ENCODE measurements at regions not wholly inside any gene's neighbourhood (a gene's known extent, or its start where the extent isn't known, plus 50 kb on each side); places are given as distances from the start of the nearest gene placed in this dataset.
"Not testable (repeated sequence)": the region's sequence is repeated elsewhere in the genome, so short reads cannot be mapped to it uniquely, and the experiment has no call there.

DNA sequence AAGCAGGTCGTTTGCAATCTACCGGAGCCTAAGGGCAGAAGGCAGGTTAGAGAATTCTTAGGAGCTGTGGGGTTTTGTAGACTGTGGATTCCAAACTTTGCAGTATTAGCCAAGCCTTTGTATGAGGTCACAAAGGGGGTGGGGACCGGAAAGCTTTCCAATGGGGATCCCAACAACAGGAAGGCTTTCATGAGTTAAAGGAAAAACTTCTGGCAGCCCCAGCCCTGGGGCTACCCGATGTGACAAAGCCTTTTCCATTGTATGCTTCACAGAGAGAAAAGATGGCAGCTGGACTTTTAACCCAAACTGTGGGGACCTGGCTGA is 199.2 kb upstream of the PZP start:
- FAIRE-seq; H2AK5ac ChIP-seq (ENCODE audit: low read depth, low read length); H2BK5ac ChIP-seq (ENCODE audit: low read depth, low read length); H3K18ac ChIP-seq (ENCODE audit: extremely low read depth, low read length); H3K9ac ChIP-seq (replicated peaks in 1 of 4; ENCODE audit: extremely low read depth in 1 of 4, low read depth in 3 of 4, low read length in 3 of 4); H3K56ac ChIP-seq (replicated peaks; ENCODE audit: insufficient read length, low read depth, low read length); H2BK12ac ChIP-seq (ENCODE audit: low read depth, low read length); H2BK15ac ChIP-seq (ENCODE audit: low read length); H3K79me2 ChIP-seq (ENCODE audit: control insufficient read depth in 1 of 2, insufficient read depth in 2 of 2, low read length in 2 of 2); H4K5ac ChIP-seq (ENCODE audit: insufficient read length, low read depth, low read length); H3K9me3 ChIP-seq (ENCODE audit: insufficient read depth in 2 of 2, low read depth in 1 of 2, low read length in 1 of 2); H3K27me3 ChIP-seq (replicated peaks in 1 of 4; ENCODE audit: control insufficient read depth in 3 of 4, extremely low read depth in 1 of 4, insufficient read depth in 3 of 4, low read length in 3 of 4); H4K8ac ChIP-seq (ENCODE audit: extremely low read depth, insufficient read depth, low read length); DNase-seq (ENCODE audit: low read depth in 1 of 2, low spot score in 2 of 2); H3K14ac ChIP-seq (ENCODE audit: insufficient read length); H4K20me1 ChIP-seq (replicated peaks in 1 of 2; ENCODE audit: control insufficient read depth in 1 of 2, insufficient read depth in 2 of 2, low read length in 2 of 2); H3K23ac ChIP-seq (ENCODE audit: insufficient read length); H3K36me3 ChIP-seq (ENCODE audit: control insufficient read depth in 2 of 4, insufficient read depth in 4 of 4, low read length in 3 of 4); H3K4me3 ChIP-seq (ENCODE audit: extremely low read depth in 1 of 4, insufficient read depth in 2 of 4, low read depth in 3 of 4, low read length in 4 of 4); H2AFZ ChIP-seq (ENCODE audit: low read length); H3K4me1 ChIP-seq (replicated peaks in 1 of 4; ENCODE audit: control insufficient read depth in 3 of 4, insufficient read depth in 4 of 4, low read length in 3 of 4); H3K79me1 ChIP-seq (ENCODE audit: low read depth, low read length); H2BK20ac ChIP-seq (ENCODE audit: low read length); H2BK120ac ChIP-seq (replicated peaks; ENCODE audit: low read depth, low read length); H4K91ac ChIP-seq (replicated peaks; ENCODE audit: insufficient read length, low read length); H3K4ac ChIP-seq (replicated peaks; ENCODE audit: insufficient read length, low read depth, low read length); POLR2A ChIA-PET (ENCODE audit: partially characterized antibody); H3K27ac ChIP-seq (ENCODE audit: low read depth, low read length); H3K4me2 ChIP-seq (ENCODE audit: insufficient read depth in 1 of 2, low read depth in 2 of 2, low read length in 2 of 2); H3K23me2 ChIP-seq (ENCODE audit: low read depth, low read length): not testable (repeated sequence)
- CTCF ChIA-PET (ENCODE audit: partially characterized antibody): interaction anchor here (0.8 to 1.1 kb wide), 2 partner anchors 29 to 77 kb away, joined by 3 read pairs; no protein-coding TSS in a partner anchor
- 85% methylated on average over 4 of the region's 4 CpGs; no CpG with 5 or more reads in 1 of the 2 experiments for WGBS, 2 experiments (ENCODE audit: extremely low coverage in 1 of 2, insufficient coverage in 1 of 2, insufficient read length in 1 of 2, insufficient replicate concordance in 2 of 2, low coverage in 1 of 2, low lambda C conversion rate in 2 of 2, missing lambda C conversion rate in 1 of 2)
